Left cardiac atrium (tissue), 4 donors: ENCODE measurements at regions not wholly inside any gene's neighbourhood (a gene's known extent, or its start where the extent isn't known, plus 50 kb on each side); places are given as distances from the start of the nearest gene placed in this dataset.
"Not testable (repeated sequence)": the region's sequence is repeated elsewhere in the genome, so short reads cannot be mapped to it uniquely, and the experiment has no call there.

ENCODE experiments used
- ATAC-seq, 2 donors: fragments of 200-7000 bp; cut with Tn5 transposase; one replicate each; pipeline ENCODE4 v1.9.1; 2020; ENCODE audit warnings: mild to moderate bottlenecking in 2 of 2, moderate library complexity in 2 of 2
- DNase-seq: peaks from one replicate; pipeline ENCODE4 v3.0.0-alpha.2; 2020
- intact Hi-C, 2 donors: fragments of 100-400 bp; cut with DNase I; formaldehyde crosslinking; loops; one replicate each; pipeline versions ENCODE4 v1.14.1 to v1.15.1; 2022 to 2023
- donor health status: DM: no; HTN: yes; CAD: no.
- donor health status: DM: no; HTN: yes; CAD: no; lungs with severe emphysema.
- donor health status: DM: yes; HTN: yes; CAD: no.
- donor health status: Dilated cardiomyopathy.

GRCh38 chr1:43108080-43108479, 64.0 kb downstream of the EBNA1BP2 start:
- ATAC-seq: no peak
- intact Hi-C loops: no loop called here
- DNase-seq: no peak

DNA sequence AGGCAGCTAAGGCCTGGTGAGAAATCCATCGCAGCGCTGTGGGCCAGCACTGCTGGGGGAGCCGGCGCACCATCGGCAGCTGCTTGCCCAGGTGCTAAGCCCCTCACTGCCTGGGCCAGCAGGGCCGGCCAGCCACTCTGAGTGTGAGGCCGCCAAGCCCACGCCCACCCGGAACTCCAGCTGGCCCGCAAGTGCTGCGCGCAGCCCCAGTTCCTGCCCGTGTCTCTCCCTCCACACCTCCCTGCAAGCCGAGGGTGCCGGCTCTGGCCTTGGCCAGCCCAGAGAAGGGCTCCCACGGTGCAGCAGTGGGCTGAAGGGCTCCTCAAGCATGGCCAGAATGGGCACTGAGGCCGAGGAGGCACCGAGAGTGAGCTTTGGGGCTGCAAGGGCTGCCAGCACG, 64.4 kb downstream of the EBNA1BP2 start:
- intact Hi-C loops: no loop called here
- no peak for ATAC-seq
- no peak for DNase-seq

- no peak for ATAC-seq
Measured at GRCh38 chr1:43104027-43104763, 67.9 kb downstream of the EBNA1BP2 start.

DNA sequence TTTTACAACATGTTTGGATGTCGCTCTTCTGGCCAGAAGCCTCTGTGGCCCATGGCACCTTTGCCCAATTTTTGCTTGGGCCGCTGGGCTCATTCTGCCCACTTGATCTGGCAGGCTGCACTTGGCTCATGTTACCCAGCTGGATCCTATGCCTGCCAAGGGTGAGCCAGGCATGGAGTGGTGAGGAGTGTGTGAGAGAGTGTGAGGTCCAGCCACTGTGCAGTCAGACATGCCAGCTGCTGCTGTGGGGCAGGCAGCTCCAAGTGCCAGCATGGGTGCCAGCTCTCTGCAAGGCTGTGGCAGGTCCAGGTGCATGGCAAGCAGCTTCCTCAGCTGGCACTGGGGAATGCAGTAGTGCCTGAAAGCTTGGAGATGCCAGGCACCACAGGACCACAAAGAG, 71.0 kb downstream of the EBNA1BP2 start:
- DNase-seq: no peak
- peak; percentile 49 to 68 for ATAC-seq
- intact Hi-C loops: no loop called here

More at GRCh38 chr1:43104027-43104763, 67.9 kb downstream of the EBNA1BP2 start:
- intact Hi-C loops: no loop called here
- DNase-seq: no peak

DNA sequence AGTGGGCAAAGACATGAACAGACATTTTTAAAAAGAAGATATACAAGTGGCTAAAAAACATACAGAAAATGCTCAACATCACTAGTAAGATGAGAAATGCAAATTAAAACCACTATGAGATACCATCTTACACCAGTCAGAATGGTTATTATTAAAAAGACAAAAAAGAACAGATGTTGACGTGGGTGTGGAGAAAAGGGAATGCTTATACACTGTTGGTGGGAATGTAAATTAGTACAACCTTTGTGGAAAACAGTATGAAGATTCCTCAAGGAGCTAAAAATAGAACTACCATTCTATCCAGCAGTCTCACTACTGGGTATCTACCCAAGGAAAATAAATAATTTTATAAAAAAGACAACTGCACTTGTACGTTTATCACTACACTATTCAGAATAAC, 73.9 kb downstream of the EBNA1BP2 start:
- intact Hi-C loops: no loop called here
- DNase-seq: no peak
- ATAC-seq: no peak

GRCh38 chr1:43096528-43096927, 75.6 kb downstream of the EBNA1BP2 start:
- intact Hi-C loops, ATAC-seq, DNase-seq: not testable (repeated sequence)

GRCh38 chr1:43090812-43091211, 81.3 kb downstream of the EBNA1BP2 start:
- intact Hi-C loops, DNase-seq, ATAC-seq: not testable (repeated sequence)

DNA sequence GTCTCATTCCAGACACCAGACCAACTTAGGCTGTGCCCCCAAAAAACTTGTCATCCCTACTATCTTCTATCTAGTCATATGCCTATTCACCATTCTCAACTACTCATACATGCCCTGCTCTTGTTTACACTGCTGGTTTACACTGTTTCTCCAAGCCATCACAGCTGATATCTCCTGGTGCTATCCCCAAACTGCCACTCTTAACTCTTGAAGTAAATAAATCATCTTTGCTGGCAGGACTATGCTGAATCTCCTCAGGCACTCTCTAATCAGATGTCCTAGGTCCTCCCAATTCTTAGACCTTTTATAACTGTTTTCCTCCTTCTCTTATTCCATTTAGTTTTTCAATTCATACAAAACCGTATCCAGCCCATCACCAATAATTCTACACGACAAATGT, 81.9 kb downstream of the EBNA1BP2 start:
- ATAC-seq, DNase-seq, intact Hi-C loops: not testable (repeated sequence)

GRCh38 chr1:43083375-43083891, 88.7 kb downstream of the EBNA1BP2 start:
- DNase-seq (no peak), ATAC-seq (no peak)
- intact Hi-C loops: no loop called here

- DNase-seq (no peak), ATAC-seq (no peak)
- intact Hi-C loops: no loop called here
Measured at GRCh38 chr1:43082740-43083139, 89.3 kb downstream of the EBNA1BP2 start.

DNA sequence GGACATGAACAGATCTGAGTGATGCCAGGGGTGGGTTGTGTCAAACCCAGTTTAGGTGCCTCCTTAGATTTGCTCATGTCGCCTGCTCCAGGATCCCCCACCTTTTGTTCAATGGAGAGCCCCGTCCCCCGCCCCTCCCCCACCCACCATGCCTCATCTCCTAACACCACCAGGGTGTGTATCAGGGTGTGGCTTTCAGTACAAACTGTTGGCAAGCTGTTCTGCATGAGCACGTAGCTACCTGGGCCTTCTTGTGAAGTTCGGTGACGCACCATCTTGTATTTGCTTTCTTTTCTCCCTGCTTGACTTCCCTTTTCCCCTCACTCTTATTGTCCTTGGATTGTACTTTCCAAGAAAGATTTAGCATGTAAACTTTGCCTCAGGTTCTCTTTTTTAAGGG, 94.8 kb downstream of the EBNA1BP2 start:
- intact Hi-C loops: loop anchor here in 1 of 2 donors (10.0 kb wide), 1 partner anchor 302 kb away; no protein-coding TSS in a partner anchor
- DNase-seq: no peak

GRCh38 chr1:43074709-43075108, 97.4 kb downstream of the EBNA1BP2 start:
- DNase-seq: no peak
- intact Hi-C loops: loop anchor here (2.0 to 10.0 kb wide), 3 partner anchors 162 to 300 kb away; no protein-coding TSS in a partner anchor
- no peak for ATAC-seq

More for the DNA sequence above, 94.8 kb downstream of the EBNA1BP2 start:
- ATAC-seq: no peak

- DNase-seq (no peak), ATAC-seq (peak in 1 of 2 donors; percentile 47)
Measured at GRCh38 chr1:43074244-43074643, 97.8 kb downstream of the EBNA1BP2 start.

DNA sequence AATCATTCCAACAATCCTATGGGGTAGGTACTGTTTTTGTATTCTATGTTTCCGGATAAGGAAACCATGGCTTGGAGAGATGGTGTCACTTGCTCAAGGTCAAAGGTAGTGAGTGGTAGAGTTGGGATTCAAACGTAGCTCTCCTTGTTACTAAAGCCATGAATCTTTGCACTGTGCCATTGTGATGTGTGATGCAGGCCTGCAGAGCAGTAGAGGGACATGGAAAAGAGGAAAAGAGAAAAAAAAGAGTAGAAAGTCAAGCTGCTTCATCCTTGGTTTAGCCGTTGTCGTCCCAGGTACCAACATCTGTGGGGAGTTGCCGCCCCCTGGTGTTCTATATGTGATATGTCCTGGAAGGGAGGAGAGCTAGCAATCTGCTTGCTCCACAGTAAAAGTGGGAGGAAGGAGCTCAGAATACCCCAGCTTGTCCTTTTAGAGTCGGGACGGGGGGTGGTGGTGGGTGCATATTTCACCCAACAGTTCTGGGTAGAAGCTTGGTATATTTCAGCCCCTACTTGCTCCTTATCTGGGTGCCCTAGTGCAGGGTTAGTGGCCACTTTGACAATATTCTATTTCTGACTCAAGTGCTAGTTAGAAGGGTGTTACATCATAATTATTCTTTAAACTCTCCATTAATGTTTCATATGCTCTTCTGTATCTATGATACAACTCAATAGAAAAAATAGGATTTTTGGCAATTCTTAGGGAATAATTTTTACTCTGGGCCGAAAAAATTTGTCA, 98.4 kb downstream of the EBNA1BP2 start:
- intact Hi-C loops: loop anchor here (2.0 to 10.0 kb wide), 4 partner anchors 159 to 299 kb away; no protein-coding TSS in a partner anchor
- DNase-seq (peak; percentile 76), ATAC-seq (peak; percentile 87 to 89)

More at GRCh38 chr1:43074244-43074643, 97.8 kb downstream of the EBNA1BP2 start:
- intact Hi-C loops: loop anchor here (2.0 to 10.0 kb wide), 3 partner anchors 161 to 299 kb away; no protein-coding TSS in a partner anchor

GRCh38 chr1:43072314-43072713, 99.8 kb downstream of the EBNA1BP2 start:
- ATAC-seq: no peak
- intact Hi-C loops: loop anchor here (2.0 to 10.0 kb wide), 3 partner anchors 158 to 298 kb away; no protein-coding TSS in a partner anchor
- DNase-seq: no peak

GRCh38 chr1:43071241-43071640, 100.8 kb downstream of the EBNA1BP2 start:
- no peak for DNase-seq
- intact Hi-C loops: loop anchor here (5.0 to 10.0 kb wide), 2 partner anchors 294 to 296 kb away; no protein-coding TSS in a partner anchor
- no peak for ATAC-seq

GRCh38 chr1:43069461-43070050, 102.5 kb downstream of the EBNA1BP2 start:
- DNase-seq: no peak
- peak in 1 of 2 donors; percentile 25 for ATAC-seq
- intact Hi-C loops: loop anchor here (5.0 to 10.0 kb wide), 2 partner anchors 292 to 295 kb away; no protein-coding TSS in a partner anchor

GRCh38 chr1:43068911-43069310, 103.2 kb downstream of the EBNA1BP2 start:
- DNase-seq: no peak
- intact Hi-C loops: no loop called here
- ATAC-seq: no peak
